ENCODE measurements at regions not wholly inside any gene's neighbourhood (a gene's known extent, or its start where the extent isn't known, plus 50 kb on each side); places are given as distances from the start of the nearest gene placed in this dataset.
"Not testable (repeated sequence)": the region's sequence is repeated elsewhere in the genome, so short reads cannot be mapped to it uniquely, and the experiment has no call there.

- no peaks in the 10 kb centered on the region for H3K36me3 Mint-ChIP-seq
- no peak overlapping the region for H3K4me3 Mint-ChIP-seq
- CTCF ChIA-PET = no interaction called here
- H3K9me3 Mint-ChIP-seq = no peaks in the 10 kb centered on the region
- no peaks in the 10 kb centered on the region for H3K27me3 Mint-ChIP-seq
- H3K27ac Mint-ChIP-seq = no peak overlapping the region
- no peak for DNase-seq
- no peaks in the 10 kb centered on the region for H3K4me1 Mint-ChIP-seq
Observed at GRCh38 chr4:64781737-64782326, 372.6 kb upstream of the TECRL start.

DNA sequence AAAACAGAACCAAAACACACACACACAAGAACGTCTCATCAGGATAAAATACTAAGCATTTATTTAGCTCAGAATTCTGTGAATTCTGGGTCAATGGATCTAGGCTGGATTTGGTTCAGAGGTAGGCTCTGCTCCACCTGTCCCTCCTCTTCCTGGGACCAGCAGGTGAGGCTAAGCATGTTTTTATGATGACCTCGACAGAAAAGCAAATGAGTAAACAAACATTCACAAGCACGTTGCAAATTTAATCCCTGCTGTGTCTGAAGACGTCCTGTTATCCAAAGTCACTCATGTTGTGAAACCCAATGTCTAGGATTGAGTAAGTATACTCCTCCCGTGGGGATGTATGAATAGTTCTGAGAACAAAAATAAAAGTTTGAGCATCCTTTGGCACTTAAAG is 371.4 kb upstream of the TECRL start:
- DNase-seq = no peak
- H3K9me3 Mint-ChIP-seq = no peaks in the 10 kb centered on the region
- H3K27ac Mint-ChIP-seq = no peak overlapping the region
- no peak overlapping the region for H3K4me3 Mint-ChIP-seq
- no peaks in the 10 kb centered on the region for H3K27me3 Mint-ChIP-seq
- CTCF ChIA-PET = no interaction called here
- H3K36me3 Mint-ChIP-seq = no peaks in the 10 kb centered on the region
- no peaks in the 10 kb centered on the region for H3K4me1 Mint-ChIP-seq

DNA sequence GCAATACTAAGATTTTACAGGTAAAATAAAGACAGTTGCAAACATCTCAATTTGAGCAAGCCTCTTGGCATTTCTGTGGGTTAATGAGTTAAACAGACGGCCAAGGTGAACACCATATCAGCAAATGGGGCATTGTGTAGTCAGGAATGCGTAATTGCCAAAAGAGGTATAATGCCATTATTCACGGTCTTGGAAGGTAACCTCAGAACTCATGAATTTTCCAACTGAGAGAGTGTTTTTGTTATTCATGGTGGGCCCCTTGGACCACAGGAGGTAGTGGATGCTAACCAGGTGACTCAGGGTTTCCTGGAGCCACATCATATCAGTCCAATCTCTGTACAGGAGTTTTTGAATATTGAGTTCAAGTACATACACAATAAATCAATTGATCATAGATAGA is 368.0 kb upstream of the TECRL start:
- Mint-ChIP-seq H3K36me3 (no peaks in the 10 kb centered on the region), H3K4me3 (no peak overlapping the region), H3K9me3 (no peaks in the 10 kb centered on the region), H3K27me3 (no peaks in the 10 kb centered on the region), H3K27ac (no peak overlapping the region), H3K4me1 (no peaks in the 10 kb centered on the region)
- no peak for DNase-seq
- CTCF ChIA-PET = no interaction called here

GRCh38 chr4:64776820-64777219 is 367.6 kb upstream of the TECRL start:
- DNase-seq = no peak
- H3K36me3 Mint-ChIP-seq = no peaks in the 10 kb centered on the region
- CTCF ChIA-PET = interaction anchor here (0.6 kb wide), 1 partner anchor 23 kb away, joined by 3 read pairs; no protein-coding TSS in a partner anchor
- no peak overlapping the region for H3K27ac Mint-ChIP-seq
- no peaks in the 10 kb centered on the region for H3K9me3 Mint-ChIP-seq
- no peak overlapping the region for H3K4me3 Mint-ChIP-seq
- H3K4me1 Mint-ChIP-seq = no peaks in the 10 kb centered on the region
- H3K27me3 Mint-ChIP-seq = no peaks in the 10 kb centered on the region

- H3K27ac Mint-ChIP-seq = no peak overlapping the region
- no peaks in the 10 kb centered on the region for H3K9me3 Mint-ChIP-seq
- no peaks in the 10 kb centered on the region for H3K36me3 Mint-ChIP-seq
- no peaks in the 10 kb centered on the region for H3K4me1 Mint-ChIP-seq
- H3K4me3 Mint-ChIP-seq = no peak overlapping the region
- CTCF ChIA-PET = no interaction called here
- no peaks in the 10 kb centered on the region for H3K27me3 Mint-ChIP-seq
- no peak for DNase-seq
Observed at GRCh38 chr4:64774626-64775025, 365.4 kb upstream of the TECRL start.

- no peak overlapping the region for H3K27ac Mint-ChIP-seq
- no peaks in the 10 kb centered on the region for H3K27me3 Mint-ChIP-seq
- H3K36me3 Mint-ChIP-seq = no peaks in the 10 kb centered on the region
- H3K4me3 Mint-ChIP-seq = no peak overlapping the region
- no peak for DNase-seq
- H3K4me1 Mint-ChIP-seq = no peaks in the 10 kb centered on the region
- CTCF ChIA-PET = no interaction called here
- peaks cover 2% of the 10 kb centered on the region for H3K9me3 Mint-ChIP-seq
Observed at GRCh38 chr4:64771149-64771548, 361.9 kb upstream of the TECRL start.

DNA sequence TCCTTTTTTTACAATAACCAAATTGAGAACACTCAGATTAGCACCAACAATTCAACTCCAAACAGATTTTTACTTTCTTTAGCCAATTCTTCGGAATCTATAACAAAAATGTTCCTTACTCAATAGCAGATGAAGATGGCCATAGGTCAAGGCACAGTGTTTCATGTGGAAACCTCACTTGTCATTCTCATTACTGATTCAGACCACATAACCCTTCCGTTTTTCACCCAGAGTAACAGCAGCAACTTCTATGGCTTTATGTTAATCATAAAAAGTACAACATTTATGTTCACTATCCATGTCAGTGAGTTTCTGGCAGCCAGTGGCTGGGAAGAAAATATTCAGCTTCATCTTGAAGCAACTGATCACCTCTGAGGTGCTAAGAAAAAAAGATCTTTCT is 358.3 kb upstream of the TECRL start:
- Mint-ChIP-seq H3K27ac (no peak overlapping the region), H3K27me3 (no peaks in the 10 kb centered on the region), H3K36me3 (no peaks in the 10 kb centered on the region), H3K9me3 (peaks cover 3% of the 10 kb centered on the region), H3K4me3 (no peak overlapping the region), H3K4me1 (no peaks in the 10 kb centered on the region)
- CTCF ChIA-PET = no interaction called here
- DNase-seq = no peak

DNA sequence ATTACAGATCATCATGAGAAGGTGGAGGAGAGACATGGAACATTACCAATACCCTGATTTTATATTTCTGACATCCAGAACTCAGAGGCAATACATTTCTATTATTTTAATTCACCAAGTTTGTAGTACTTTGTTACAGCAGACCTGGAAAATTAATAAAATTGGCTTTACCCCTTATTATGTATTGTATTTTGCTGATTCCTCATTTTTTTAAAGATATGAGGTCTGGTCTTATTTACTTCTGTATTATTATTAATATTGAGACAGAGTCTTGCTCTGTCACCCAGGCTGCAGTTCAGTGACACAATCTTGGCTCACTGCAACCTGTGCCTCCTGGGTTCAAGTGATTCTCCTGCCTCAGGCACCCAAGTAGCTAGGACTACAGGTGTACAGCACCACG is 357.3 kb upstream of the TECRL start:
- no peak for DNase-seq
- Mint-ChIP-seq H3K4me3 (no peak overlapping the region), H3K4me1 (no peaks in the 10 kb centered on the region), H3K27ac (no peak overlapping the region), H3K27me3 (no peaks in the 10 kb centered on the region), H3K36me3 (no peaks in the 10 kb centered on the region), H3K9me3 (peaks cover 3% of the 10 kb centered on the region)
- CTCF ChIA-PET = no interaction called here

GRCh38 chr4:64756016-64756415 is 346.8 kb upstream of the TECRL start:
- no peak overlapping the region for H3K4me3 Mint-ChIP-seq
- DNase-seq = no peak
- CTCF ChIA-PET = no interaction called here

GRCh38 chr4:64747919-64748715 is 338.9 kb upstream of the TECRL start:
- H3K27ac Mint-ChIP-seq = no peak overlapping the region
- no peaks in the 10 kb centered on the region for H3K36me3 Mint-ChIP-seq
- H3K4me3 Mint-ChIP-seq = no peak overlapping the region
- H3K9me3 Mint-ChIP-seq = peaks cover 9% of the 10 kb centered on the region
- no peaks in the 10 kb centered on the region for H3K27me3 Mint-ChIP-seq
- CTCF ChIA-PET = no interaction called here
- DNase-seq = no peak
- H3K4me1 Mint-ChIP-seq = no peaks in the 10 kb centered on the region

More at GRCh38 chr4:64756016-64756415, 346.8 kb upstream of the TECRL start:
- H3K9me3 Mint-ChIP-seq = peaks cover 8% of the 10 kb centered on the region
- H3K36me3 Mint-ChIP-seq = no peaks in the 10 kb centered on the region
- no peak overlapping the region for H3K27ac Mint-ChIP-seq
- H3K27me3 Mint-ChIP-seq = no peaks in the 10 kb centered on the region
- no peaks in the 10 kb centered on the region for H3K4me1 Mint-ChIP-seq

DNA sequence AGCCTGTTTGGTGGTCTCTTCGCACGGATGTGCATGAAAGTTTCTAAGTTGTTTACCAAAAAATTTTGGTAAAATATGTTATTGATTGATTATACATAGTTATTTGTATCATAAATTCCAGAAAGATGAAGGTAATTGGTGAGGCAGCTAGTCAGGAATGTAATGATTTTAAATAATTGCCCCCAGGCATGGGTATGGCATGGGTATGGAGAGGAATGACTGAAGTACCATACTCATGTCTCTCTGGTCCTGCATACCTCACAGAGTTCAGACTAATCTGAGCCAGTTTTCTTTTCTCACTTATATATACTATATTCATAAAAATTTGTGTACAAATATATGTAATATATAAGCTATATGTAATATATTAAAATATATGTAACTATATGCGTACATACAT is 329.0 kb upstream of the TECRL start:
- no peak for DNase-seq
- Mint-ChIP-seq H3K4me3 (no peak overlapping the region), H3K27ac (no peak overlapping the region), H3K36me3 (no peaks in the 10 kb centered on the region), H3K9me3 (peaks cover 4% of the 10 kb centered on the region), H3K4me1 (no peaks in the 10 kb centered on the region), H3K27me3 (no peaks in the 10 kb centered on the region)
- CTCF ChIA-PET = no interaction called here

DNA sequence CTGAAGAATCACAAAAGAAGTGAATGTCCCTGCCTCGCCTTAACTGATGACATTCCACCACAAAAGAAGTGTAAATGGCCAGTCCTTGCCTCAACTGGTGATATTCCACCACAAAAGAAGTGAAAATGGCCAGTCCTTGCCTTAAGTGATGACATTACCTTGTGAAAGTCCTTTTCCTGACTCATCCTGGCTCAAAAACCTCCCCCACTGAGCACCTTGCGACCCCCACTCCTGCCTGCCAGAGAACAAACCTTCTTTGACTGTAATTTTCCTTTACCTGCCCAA is 328.5 kb upstream of the TECRL start:
- H3K4me3 Mint-ChIP-seq, CTCF ChIA-PET, H3K36me3 Mint-ChIP-seq, H3K4me1 Mint-ChIP-seq, H3K27ac Mint-ChIP-seq, H3K9me3 Mint-ChIP-seq, DNase-seq, H3K27me3 Mint-ChIP-seq: not testable (repeated sequence)

- Mint-ChIP-seq H3K36me3 (no peaks in the 10 kb centered on the region), H3K9me3 (no peaks in the 10 kb centered on the region), H3K27ac (no peak overlapping the region), H3K4me3 (no peak overlapping the region), H3K27me3 (no peaks in the 10 kb centered on the region), H3K4me1 (no peaks in the 10 kb centered on the region)
- DNase-seq = no peak
- CTCF ChIA-PET = no interaction called here
Observed at GRCh38 chr4:64737026-64737853, 328.0 kb upstream of the TECRL start.

DNA sequence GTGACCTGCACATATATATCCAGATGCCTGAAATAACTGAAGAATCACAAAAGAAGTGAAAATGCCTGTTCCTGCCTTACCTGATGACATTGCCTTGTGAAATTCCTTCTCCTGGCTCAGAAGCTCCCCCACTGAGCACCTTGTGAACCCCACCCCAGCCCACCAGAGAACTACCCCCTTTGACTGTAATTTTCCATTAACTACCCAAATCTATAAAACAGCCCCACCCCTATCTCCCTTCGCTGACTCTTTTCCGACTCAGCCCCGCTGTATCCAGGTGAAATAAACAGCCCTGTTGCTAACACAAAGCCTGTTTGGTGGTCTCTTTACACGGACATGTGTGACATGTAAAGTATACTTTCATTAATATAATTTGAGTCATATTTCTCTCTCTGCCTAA is 320.3 kb upstream of the TECRL start:
- Mint-ChIP-seq H3K9me3 (no peaks in the 10 kb centered on the region), H3K27ac (no peak overlapping the region), H3K4me1 (no peaks in the 10 kb centered on the region)

GRCh38 chr4:64727960-64728359 is 318.7 kb upstream of the TECRL start:
- H3K4me3 Mint-ChIP-seq = no peak overlapping the region
- no peaks in the 10 kb centered on the region for H3K27me3 Mint-ChIP-seq
- no peaks in the 10 kb centered on the region for H3K36me3 Mint-ChIP-seq
- CTCF ChIA-PET = no interaction called here
- H3K9me3 Mint-ChIP-seq = no peaks in the 10 kb centered on the region
- DNase-seq = no peak
- H3K4me1 Mint-ChIP-seq = no peaks in the 10 kb centered on the region
- H3K27ac Mint-ChIP-seq = no peak overlapping the region

More for the DNA sequence above, 320.3 kb upstream of the TECRL start:
- Mint-ChIP-seq H3K4me3 (no peak overlapping the region), H3K27me3 (no peaks in the 10 kb centered on the region), H3K36me3 (no peaks in the 10 kb centered on the region)
- DNase-seq = no peak
- CTCF ChIA-PET = no interaction called here
